Suppressor macrophage treated with lipopolysaccharide for 4 hours (primary cell): ENCODE measurements at regions not wholly inside any gene's neighbourhood (a gene's known extent, or its start where the extent isn't known, plus 50 kb on each side); places are given as distances from the start of the nearest gene placed in this dataset.

Source experiments
- DNase-seq: peaks from one replicate; pipeline ENCODE4 v3.0.0-alpha.2; 2020

DNA sequence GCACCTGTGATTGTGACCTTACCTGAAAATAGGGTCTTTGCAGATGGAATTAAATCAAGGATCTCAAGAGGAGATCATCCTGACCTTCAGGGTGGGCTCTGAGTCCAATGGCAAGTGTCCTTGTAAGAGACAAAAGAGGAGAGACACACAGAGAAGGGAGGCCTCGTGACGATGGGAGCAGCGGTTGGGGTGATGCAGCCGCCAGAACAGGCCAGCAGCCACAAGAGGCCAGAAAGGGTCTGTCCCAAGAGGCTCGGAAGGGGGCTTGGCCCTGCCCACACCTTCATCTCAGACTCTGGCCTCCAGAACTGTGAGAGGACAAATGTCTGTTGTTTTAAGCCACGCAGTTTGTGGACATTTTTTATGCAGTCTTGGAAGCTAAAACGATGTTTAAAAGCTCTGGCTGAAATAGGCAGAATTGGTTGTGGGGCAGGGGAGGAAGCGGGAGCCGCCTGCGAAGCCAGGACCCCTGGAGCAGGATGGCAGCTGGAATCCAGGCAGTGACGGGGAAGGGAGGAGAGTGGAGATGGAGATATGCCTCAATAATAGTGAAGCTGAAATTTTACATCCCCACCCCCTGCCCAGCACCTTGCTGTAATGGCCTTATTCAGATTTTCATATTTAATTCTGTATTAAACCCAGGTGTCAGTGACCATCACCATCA is 216.4 kb downstream of the ANKRD60 start:
- no peak for DNase-seq

DNA sequence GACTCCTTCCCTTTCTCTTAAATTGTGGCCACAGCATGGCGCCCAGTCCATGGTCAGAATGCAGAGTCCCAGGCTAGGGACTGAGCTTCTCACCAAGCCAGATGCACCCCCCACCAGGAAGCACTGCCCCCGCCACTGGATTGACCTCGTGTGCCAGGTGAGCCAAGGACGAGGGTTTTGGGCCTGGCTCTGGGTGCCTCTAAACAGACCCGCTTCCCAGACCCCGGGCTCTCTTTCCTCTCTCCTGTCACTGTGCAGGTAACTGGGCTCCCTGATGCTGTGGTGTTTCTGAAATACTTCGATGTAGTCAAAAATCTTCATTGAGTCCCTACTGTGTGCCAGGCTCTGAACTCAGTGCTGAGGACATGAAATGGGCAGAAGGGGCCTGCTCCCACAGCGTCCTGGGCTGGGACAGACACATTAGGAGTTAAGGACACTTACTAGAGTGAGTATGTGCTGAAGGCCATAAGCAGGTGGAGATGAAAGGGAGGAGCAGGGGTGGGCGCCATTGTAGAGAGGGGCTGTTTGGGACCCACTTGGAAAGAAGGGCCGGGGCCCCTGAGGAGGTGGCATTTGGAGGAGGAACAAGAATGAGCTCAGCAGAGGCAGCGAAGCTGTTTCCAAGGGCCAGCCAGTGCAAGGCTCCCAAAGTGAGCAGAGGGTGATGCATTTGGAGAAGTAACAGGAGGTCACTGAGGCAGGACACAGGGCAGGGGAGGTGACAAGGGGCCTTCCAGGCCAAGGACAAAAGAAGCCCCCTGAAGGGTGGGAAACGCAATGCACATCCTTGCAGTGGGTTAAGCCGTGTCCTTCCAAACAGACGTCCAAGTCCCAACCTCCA is 217.1 kb downstream of the ANKRD60 start:
- DNase-seq = no peak

DNA sequence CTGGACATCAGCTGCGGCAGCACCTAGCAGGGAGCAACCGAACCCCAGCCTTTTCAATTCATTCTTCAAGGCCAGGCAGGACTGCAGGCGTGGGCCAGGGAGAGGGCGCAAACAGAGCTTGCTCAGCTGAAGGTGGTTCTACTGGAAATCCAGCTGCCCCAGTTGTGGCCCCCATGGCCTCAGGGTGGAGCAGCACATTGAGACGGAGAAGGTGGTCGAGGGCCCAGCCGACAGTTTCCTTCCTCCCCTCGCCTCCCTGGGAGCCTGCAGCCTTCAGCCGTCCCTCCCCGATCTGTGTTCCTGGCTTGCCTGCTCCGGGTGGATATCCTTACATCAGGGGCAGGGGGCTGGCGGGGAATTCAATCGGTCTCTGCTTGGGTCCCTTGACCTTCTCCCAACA is 217.8 kb downstream of the ANKRD60 start:
- DNase-seq = no peak

DNA sequence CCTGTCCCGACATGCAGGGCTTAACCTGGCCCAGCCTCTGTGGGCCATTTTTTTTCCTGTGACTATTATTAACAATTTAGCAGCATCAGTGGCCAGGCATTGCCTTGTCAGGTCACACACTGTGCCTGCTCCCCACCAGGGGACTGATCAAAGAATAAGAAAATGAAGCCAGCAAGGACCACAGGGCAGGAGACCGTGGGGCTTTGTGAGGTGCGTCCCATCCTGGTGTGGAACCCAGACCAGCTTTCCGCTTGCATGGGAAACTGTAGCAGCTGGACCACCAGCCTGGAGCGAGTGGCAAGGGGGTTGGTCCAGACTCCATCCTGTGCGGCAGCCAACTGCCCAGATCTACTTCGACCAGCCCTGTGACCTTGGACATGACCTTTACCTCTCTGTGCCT is 218.3 kb downstream of the ANKRD60 start:
- no peak for DNase-seq

DNA sequence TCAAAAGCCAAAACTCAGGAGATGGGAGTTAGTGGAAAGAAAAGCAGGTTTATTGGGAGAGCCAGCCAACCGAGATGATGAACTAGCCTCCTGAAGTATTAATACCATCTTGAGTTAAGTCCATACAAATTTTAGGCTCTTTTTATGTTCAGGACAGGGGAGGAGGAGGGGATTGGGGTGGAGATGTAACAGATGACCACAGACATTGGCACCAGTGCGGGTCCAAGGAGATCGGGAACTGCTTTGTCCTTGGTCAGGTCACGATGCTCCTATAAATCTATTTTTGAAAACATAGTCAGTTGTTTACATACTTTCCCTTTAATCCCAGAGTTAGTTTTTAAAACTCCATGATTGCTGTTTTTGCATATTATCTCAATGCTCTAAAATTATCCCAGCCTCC is 219.6 kb downstream of the ANKRD60 start:
- DNase-seq = no peak

DNA sequence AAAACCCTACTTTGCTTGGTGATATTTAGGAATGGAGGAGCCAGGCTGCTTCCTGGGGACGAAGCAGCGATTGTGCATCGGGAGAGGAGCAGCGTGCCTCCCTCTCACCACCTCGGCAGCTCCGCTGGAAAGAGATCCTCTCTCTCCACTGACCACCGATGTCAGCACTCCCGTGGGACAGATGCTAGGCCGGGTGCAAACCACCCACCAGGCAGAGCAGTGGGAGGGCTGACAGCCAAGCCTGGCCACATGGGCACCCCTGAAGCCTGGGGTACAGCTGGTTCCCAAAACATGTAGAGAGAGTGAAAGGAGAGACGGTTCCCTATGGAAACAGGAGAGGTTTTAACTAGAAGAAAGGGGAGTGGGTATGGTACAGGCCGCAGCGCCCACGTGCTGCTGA is 220.0 kb downstream of the ANKRD60 start:
- no peak for DNase-seq

DNA sequence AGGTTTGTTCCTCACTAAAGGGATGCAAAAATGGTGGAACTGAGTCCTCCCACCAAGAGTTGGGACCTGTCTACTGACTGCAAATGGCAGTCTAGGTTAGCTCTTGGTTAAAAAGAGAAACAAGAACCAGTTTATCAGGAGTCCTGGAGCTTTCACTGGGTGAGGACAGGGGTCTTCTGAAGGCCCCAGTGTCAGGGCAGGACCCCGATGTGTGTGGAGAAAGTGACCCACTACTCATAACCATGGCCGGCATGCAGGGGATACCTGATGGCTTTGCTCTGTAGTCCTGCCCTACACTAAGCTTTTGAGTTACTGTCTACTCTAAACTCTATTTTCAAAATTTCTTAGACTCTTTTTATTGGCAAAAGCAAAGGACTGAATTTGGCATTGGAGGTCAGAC is 220.5 kb downstream of the ANKRD60 start:
- DNase-seq = no peak

DNA sequence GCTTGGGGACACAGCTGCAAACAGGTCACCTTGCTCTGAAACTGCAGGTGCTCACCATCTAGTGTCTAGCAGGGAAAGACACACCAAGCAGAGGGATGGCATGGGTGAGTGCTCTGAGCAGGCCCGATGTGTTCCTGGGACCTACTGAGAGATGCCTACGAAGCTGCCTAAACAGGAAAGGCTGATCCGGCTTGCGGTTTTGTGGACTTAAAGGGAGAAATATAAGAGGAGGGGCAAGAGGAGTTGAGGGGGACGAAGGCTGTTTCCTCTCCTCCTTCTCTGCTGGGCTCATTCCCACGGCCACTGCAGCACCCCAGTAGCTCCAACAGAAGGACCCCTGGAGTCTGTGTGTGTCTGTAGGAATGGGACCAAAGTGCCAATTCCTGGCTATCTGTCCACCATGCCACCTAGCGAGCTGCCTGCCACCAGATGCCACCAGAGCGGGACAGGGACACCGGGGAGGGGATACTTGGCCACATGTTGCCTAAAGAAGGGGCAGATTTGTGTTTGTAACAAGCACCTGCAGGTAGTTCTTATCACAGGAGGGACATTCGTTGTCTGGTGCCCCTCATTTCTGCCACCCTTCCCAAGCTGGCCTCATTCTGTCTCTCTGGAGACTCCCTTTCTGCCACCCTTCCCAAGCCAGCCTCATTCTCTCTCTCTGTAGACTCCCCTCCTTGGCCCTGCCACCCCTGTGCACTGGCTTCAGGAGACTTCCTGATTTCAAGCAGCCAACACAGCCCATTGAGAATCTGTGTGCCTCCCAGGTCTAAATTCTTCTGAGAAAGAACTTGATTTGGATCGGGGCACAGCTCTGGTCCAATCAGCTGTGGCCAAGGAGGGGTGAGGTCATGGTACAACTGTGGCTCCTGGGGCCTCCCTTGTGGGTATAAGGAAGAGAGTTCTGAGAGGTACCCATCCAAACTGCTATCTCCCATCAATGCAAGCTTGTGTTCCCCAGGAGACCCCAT is 221.8 kb downstream of the ANKRD60 start:
- no peak for DNase-seq

DNA sequence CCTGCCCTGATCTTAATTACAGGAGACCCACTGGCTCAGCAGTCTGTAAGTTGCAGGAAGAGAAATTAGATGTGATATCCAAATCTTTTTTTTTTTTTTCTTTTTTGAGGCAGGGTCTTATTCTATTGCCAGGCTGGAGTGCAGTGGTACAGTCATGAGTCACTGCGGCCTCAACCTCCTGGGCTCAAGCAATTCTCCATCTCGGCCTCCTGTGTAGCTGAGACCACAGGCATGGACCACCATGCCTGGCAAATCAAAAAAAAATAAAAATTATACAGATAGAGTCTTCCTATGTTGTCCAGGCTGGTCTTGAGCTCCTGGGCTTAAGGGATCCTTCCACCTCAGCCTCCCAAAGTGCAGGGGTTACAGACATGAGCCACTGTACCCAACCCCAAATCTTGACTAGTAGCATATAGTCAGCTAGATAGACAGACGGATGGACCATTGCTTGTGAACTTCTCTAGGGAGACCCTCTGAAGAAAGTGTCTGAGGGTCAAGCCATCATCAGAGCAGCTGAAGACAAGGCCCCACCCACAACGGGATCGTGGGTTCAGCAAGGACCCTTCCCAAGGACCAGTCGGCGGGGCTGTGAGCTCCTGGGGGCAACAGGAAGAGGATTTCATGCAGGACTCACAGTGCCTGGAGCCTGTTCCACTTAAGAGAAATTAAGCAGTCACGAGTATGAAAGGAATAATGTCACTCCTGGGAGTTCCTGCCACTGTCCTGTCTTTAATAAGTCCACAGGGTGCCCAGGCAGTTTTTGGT is 222.7 kb downstream of the ANKRD60 start:
- no peak for DNase-seq

DNA sequence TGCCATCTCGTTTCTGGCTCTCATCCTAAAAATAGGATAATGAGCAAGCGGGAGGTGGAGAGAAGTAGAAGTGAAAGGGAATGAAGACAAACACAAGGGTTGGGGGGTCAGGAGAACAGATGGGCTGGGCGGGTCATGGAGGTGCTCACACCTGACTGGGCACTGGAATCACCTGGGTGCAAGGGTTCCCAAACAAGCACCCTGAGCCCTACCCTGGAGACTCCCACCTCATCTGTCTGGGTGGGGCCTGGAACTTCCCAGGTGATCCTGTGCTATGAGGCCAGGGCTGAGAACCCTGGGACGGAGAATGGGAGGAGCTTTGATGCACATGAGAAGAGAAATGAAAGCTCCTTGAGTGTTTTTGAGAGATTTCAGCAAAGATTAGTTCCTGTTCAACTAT is 223.6 kb downstream of the ANKRD60 start:
- no peak for DNase-seq

DNA sequence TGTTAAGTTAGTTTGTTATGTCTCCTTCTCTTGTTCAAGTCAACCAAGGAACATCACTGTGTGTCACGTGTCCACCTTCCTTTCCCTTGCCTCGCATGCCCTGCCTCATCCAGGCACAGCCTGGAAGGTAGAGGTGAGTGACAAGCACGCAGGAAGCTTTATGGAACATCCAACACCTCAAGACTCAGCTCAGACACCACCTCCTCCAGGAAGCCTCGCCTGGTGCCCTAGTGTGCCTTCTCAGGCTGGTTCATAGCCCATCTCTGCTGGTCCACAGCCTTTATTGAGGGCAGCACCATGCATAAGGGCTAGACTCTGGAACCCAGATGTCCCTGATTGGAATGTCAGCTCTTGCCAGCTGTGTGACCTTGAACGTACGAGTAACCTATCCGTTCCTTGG is 224.3 kb downstream of the ANKRD60 start:
- DNase-seq = no peak

DNA sequence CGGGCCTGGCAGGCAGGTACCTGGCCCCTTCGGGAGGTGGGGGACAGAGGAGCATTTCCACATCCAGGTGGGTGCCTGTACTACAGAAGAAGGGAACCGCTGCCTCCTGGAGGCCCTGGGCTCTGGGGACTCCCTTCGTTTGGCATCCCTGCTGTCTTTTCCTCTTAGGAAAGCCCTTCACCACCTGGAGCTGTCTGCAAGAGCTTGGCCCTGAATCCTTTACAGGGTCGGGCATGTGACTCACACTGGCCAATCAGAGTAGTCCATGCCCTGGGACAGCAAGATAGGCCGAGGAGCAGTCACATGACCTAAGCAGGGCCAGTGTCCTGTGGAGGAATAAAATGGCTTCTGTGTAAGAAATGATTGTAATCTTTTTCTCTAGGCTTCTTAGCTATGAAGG is 224.9 kb downstream of the ANKRD60 start:
- no peak for DNase-seq

DNA sequence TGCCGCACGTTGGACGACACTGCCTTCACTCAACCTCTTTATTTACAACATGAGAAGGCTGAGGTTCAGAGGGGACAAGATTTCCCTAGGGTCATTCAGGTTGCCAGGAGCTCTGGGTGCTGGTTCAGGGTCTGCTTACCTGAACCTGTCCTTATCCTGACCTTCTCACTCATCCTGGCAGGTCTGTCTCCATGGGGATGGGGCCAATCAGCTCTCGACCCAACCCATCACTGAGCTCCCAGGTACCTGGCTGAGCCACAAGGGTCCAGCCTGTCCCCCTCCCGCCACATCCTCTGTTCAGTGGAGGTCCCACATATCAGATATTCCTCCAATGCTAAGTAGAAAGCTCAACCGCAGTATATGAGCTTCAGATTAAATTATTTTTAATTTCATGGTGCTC is 225.6 kb downstream of the ANKRD60 start:
- no peak for DNase-seq

DNA sequence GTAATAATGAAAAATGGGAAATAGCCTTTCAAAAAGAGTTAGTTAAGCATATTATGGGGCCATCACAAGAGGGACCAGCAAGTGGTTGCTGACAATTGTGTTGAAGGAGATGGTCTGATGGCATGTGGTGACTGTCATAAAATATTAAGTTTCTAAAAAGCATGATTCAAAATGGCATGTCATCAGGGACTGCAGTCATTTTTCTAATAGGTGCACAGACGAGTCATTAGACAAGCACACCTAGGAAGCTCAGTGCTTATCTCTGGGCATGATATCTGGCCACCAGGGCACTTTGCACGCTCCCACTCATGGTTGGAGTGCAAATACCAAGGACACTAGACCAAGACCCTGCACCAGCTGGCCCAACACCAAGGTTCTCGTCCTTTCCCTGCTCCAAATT is 226.5 kb downstream of the ANKRD60 start:
- no peak for DNase-seq

DNA sequence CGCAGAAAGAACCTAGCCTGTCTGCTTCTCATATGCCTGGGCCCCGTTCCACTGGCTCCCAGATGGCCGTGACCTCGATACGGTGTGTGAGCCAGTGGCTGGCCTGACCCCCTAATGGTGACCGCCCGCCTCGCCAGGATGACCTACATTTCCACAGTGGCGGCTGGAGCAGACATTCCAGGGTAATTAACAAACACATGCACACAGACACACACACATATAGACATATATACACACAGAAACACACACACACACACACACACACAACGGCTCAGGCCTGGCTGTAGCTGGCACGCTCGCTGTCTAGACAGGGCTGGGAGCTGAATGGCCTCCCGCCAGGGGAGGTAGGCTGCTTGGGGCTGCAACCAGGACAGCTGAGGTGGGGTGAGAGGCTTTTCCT is 227.1 kb downstream of the ANKRD60 start:
- no peak for DNase-seq

DNA sequence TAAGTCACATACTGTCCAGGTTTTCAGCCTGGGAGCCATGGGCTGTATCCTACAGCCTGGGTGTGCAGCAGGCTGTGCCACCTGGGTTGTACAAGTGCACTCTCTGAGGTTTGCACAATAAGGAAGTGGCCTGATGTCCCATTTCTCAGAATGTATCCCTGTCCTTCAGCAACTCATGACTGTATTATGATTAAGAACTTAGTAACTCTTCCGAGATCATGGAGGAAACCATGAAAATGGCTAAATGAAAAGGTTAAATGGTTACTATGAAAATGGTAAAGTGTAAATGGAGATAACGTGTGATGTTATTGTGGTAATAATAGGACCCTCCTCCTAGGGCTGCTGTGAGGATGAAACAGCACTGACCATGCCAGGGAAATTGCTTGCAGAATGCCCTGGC is 227.6 kb downstream of the ANKRD60 start:
- DNase-seq = no peak

DNA sequence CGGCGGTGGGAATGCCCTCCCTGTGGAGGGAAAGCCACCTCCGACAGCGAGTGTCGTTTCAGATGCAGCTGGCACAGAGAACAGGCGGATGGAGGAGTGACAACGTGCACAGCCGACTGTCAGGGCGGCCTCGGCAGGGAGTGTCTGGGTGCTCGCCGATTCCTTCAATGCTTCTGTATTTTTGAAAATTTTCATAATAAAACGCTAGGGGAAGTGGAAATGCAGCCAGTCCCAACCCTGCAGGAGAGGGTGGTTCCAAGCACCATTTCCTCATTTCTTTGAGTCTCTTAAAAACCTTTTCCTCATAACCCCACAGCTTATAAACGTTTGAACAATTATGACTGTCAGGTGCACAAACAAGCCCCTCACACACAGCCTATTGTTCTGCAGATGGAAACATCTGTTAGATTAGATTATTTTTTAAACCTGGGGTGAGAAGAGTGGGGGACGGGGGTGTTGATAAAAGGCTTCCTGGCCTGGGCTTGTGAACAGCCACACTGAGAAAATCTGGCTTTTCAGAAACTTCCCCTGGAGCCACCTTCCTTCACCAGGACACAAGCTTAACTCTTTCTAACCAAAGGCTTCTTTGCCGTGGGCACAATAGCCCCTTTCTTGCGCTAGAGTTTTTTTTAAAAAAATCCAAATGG is 228.9 kb downstream of the ANKRD60 start:
- peak; percentile 75 for DNase-seq

DNA sequence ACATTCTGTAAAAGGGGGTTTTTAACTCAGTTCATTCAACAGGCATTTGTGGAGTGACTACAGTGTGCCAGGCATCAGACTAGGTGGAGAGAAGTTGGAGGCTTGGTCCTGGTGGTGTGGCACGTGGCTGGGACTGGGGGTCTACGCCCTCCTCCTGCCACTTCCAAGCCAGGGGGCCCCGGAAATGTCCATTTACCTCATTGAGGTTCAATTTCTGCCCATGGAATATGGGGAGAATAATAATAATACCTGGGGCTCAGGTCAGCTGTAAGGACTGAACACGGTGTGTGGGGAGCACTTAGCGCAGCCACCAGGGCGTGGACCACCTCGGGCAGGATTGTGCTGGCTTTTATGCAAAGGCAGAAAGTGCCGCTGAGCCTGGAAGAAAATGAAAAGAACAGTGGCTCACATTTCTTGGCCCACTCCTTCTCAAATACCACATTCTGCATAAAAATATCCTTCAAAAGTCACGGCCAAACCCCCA is 229.4 kb downstream of the ANKRD60 start:
- DNase-seq = no peak

DNA sequence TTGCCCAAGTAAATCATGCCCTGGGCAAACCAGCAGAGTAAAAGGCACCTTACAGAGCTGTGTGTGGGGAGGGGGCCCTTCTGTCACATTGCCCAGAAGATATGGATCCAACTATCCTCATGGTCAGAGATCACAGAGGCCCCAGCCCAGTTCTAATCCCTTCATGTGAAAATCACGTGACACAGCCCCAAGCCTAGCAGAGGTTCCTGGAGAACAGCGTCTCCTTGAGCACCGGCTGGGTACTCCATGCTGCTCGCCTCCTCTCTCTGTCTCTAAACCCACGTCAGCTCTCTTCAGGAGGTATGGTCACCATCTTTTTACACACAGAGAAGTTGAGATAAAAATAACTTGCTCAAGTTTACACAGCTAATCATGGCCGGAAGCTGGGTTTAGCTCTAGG is 230.2 kb downstream of the ANKRD60 start:
- DNase-seq = no peak

DNA sequence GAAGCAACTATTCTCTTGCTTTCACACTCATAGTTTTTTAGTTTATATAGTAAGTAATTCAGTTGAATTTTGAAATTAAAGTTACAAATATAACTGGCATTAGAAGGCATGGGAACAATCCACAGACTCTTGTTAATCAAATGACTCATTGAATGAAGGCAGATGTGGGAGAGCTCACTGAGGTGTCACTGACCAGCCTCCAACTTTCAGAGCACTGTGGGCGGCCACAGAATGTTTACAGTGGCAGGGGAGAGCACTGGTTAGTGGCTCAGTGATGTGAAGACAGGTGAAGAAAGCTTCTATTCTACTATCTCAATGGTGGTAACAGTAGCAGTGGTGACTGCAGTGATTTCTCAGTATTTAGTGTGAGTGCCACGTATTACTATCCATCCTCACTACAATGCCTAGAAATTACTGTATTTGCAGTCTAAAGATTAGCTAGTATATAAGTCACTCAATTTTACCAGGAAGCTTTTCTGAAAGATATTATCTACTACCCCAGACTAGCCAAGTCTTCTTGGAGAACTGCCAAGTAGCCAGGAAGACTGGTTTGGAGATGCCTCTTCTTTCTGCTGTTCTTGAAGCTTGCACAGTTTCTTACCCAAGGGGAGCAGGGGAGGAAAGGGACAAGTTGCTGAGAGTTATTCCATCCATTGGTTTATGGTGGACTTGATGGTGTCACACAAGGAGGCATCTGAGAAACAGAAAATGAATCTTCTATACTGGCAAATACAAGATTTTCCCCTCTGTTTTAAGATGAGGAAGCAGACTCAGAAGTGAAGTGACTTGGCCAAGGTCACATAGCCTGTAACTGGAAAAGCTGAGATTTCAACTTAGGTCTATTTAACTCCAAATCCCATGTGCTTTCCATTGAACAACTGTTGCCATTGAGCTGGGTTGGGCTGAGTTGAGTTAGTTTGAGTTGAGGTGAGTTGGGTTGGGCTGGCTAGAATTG is 231.2 kb downstream of the ANKRD60 start:
- DNase-seq = peak; percentile 59

DNA sequence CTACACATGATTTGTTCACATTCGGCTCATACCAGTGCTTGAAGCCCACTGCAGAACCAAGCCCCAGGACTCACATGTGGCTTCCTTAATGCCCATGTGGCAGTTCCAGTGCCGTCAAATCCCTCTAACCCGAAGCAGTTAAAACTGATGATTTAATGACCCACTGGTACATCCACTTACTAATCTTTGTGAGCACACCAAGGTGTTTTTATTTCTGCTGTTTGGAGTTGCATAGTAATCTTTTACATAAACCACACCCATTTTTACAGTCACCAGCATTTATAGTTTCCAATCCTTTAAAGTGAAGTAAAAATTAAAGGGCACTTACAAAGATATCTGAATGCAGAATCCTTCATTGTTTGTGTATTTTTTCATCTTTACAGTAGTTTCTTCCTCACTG is 232.0 kb downstream of the ANKRD60 start:
- no peak for DNase-seq
